G401 (cell line): ENCODE measurements at regions not wholly inside any gene's neighbourhood (a gene's known extent, or its start where the extent isn't known, plus 50 kb on each side); places are given as distances from the start of the nearest gene placed in this dataset.
"Not testable (repeated sequence)": the region's sequence is repeated elsewhere in the genome, so short reads cannot be mapped to it uniquely, and the experiment has no call there.

Experiments used
- DNase-seq: peaks from one replicate; pipeline ENCODE4 v3.0.0-alpha.2; 2015; ENCODE audit warnings: low spot score
- in situ Hi-C: cut with HindIII; loops from 2 replicates; pipeline ENCODE4 v1.10.0; 2016; ENCODE audit warnings: low sequenced_read_pairs, mixed read lengths

DNA sequence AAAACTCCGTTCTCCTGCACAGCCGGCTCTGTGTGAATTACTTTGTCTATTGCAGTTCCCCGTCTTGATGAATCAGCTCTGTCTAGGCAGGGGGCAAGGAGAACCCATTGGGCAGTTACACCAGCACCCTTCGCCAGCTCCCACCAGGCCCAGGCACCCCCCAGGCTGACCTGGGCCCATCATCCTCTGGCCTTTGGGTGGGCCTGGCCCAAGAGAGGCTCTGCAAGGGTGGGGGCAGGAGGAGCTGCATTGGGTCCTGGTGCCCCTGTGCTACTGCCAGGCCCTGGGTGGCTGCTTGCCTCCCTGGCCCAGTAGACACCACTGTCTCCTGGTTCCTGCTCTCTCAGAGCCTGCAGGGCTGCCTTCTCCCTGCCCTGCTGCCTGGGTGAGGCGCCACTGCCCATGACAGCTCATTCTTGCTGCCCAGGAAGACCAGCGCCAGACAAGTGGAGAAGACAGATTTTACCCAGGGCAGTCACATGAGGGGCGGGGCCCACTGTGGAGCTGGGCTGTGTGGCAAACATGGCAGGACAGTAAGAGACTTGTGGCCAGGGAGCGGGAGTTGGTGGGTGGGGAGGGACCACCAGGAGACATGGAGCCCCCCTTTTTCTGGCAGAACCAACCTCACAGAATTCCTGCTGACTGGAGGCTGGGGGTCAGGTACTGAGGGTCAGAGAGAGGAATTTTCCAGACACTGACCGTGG, 67.2 kb downstream of the MRPL36 start:
- in situ Hi-C loops = no loop called here
- DNase-seq = no peak

DNA sequence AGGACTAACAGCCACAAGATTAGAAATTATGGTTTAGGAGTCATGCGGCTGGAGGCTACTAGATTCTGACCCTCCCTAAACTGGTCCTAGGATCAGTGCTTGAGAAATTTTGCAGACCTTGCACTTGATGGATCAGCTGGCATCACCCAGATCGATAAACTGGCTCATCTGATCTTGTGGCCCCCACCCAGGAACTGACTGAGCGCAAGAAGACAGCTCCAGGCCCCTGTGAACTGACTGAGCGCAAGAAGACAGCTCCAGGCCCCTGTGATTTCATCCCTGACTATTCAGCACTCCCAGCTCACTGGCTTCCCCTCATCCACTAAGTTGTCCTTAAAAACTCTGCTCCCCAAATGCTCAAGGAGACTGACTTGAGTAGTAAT, 67.8 kb downstream of the MRPL36 start:
- DNase-seq, in situ Hi-C loops: not testable (repeated sequence)

- DNase-seq = no peak
- in situ Hi-C loops = no loop called here
These were observed 68.5 kb downstream of the MRPL36 start for GRCh38 chr5:1731091-1731639.

DNA sequence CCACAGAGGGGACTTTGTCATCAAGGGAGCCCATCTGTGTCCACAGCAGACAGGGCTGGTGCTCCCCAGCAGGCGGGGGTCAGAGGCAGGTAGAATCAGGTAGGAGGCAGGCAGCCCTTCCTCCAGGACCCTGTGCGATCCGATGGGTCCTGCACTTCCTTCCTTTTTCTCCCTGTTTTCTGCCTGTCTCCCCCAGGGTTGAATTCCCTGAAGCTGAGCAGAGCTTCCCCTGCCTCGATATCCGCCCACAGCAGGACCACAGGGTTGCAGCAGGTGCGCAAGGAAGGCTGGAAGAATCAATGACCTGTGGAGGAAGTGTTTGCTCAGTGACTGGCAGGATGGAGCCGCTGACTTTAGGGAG, 69.2 kb downstream of the MRPL36 start:
- DNase-seq = no peak

GRCh38 chr5:1729641-1730486, 69.8 kb downstream of the MRPL36 start:
- in situ Hi-C loops = no loop called here
- DNase-seq = no peak

More for the DNA sequence above, 69.2 kb downstream of the MRPL36 start:
- in situ Hi-C loops = no loop called here

DNA sequence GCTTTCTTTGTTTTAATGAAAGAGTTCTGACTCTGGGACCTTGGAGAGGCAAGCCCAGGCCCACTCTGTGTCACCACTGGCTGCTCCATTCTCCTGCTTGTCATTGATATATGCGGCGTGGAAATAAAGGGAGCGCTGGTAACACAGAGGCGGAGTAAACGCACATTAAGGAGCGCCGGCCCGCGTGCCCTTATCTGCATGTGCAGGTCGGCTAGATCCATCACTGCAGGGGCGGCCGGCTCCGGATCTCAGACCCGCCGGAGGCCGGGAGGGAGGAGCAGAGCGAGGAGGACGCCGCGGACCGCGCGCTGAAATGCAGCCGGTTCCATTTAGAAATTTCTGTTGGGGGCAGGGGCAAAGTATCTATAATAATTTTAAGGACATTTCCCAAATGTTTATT, 70.8 kb downstream of the MRPL36 start:
- in situ Hi-C loops = no loop called here
- DNase-seq = no peak

DNA sequence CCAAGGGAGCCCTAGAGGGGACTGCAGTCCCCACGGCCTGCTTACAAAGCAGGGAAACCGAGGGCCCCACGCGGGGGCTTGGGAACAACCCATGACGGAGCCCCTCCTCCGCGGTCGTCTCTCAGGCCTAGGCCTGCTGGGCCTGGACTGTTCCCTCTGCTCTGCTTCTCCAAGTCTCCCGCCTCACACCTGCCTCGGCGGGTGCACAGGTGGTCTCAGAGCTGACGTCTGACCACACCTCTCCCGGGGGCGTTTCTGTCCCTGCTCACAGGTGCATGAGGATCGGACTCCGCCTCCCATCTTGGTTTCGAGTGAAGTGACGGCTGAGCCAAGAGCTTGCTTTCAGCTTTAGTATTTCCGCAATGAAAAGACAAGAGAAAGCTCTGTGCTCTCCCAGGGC, 72.1 kb downstream of the MRPL36 start:
- no peak for DNase-seq

DNA sequence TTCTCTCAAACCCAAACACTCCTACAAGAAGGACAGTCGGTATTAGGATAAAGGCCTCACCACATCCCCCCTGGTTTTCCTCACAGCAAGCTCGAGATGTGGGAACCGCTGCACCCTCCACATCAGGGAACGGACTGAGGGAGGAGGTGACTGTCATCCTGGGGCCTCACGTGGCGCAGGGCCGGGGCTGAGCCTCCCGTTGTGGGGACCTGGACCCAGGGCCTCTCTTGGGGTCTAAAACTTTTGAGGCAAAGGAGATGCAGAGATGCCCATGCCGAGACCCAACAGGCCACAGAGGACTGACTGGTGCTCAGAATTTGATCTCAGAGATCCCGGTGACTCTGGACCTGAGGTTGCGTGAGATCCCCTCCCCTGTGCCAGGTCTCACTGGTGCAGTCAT, 72.7 kb downstream of the MRPL36 start:
- in situ Hi-C loops = no loop called here
- DNase-seq = no peak

More for the DNA sequence above, 72.1 kb downstream of the MRPL36 start:
- in situ Hi-C loops = no loop called here

- in situ Hi-C loops = no loop called here
These were observed 73.2 kb downstream of the MRPL36 start for GRCh38 chr5:1726469-1726865.

DNA sequence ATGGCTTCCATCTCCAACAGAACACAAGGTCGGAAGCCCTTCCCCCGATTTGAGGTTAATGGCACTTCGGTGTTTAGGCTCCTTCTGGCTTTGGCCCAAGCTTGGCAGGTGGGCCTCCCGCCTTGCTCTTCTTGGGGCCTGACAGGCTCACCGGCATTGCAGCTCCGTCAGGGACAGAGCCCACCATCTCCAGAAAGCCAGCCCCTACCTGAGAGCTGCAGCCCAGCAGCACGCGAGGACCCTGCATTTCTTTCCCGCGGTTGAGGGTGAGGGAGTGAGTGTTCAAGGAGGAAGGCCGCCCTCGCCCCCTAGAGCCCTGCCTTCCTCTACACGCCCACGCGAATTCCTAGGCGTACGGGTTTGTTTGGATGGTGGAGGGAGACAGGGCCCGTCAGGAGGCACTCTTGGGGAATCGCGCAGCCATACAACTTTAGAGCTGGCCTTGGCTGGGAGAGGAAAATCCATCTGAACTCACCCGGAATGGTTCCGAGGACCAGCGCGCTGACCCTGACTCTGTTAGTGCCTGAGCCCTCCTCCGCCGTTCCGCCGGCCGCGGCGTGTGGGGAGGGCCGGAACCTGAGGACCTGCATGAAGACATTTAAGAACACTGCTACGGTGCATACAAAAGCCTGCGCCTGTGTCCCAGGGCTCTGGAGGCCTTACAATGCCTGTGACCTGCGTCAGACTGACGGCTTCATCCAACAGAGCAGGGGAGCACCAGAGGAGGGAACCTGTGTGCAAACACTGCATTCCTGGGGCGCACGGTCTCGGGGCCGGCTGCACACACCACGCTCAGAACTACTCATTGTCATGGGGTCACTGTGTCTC, 73.8 kb downstream of the MRPL36 start:
- no peak for DNase-seq
- in situ Hi-C loops = no loop called here

More at GRCh38 chr5:1726469-1726865, 73.2 kb downstream of the MRPL36 start:
- no peak for DNase-seq

DNA sequence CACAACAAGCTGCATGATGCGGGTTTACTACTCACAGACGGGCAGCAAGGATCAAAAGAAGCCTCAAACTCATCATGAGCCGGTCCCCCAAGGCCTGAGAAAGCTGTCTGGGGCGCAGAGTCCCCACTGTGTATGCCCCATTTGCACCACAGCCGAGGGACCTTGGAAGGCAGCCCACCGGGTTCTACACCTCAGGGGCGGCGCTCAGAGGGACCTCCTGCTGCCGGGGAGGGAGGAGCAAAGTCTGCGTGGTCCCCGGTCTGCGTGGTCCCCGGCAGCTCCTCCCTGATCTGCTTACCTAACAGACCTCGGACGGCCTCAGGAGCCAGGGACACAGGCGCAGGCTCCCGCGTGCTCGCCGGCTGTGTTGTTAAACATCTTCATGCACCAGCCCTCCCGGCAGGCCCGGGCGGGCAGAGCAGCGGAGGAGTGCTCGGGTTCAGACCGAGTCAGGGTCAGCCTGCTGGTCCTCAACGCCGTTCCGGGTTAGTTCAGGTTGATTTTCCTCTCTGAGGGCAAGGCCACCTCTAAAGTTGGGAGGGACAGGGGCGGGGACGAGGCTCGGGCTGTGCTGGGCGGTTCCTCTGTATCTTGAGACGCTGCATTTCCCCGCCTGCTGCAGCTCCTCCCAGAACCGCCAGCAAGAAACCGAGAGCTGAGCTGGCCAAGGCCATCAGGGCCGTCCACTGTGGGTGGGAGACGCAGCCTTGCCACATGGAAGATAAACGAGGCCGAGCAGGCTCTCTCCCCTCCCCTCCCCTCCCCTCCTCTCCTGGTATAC, 74.6 kb downstream of the MRPL36 start:
- DNase-seq = no peak
- in situ Hi-C loops = no loop called here

DNA sequence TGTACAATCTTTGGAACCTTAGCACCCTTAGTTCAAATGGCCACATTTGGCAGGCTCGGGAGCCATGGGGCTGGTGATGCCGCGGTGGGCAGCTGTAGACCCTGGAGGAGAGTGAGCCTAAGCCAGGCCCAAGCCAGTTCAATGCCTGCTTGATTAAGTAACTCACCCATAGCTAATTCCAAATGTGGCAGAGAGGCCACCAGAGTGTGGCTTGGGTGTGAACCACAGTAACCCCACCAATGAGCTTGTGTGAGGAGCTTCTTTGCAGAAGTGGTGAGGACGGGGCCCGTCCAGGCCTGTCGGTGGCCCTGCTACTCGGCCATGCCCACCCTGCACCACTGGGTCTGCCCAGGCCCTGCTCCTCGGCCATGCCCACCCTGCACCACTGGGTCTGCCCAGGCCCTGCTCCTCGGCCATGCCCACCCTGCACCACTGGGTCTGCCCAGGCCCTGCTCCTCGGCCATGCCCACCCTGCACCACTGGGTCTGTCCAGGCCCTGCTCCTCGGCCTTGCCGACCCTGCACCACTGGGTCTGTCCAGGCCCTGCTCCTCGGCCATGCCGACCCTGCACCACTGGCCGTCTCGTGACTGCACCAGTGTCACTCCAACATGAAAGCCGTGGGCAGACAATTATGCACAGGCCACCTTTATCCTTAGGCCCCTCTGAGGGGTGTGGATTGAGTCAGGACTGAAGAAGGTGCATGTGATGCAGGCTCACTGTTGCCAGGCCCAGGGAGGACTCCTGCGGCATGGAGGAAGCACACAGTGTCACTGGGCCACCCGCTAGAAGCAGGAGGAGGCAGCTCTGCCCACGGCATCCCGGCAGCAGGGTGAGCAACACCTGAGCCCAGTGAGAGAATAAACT, 75.4 kb downstream of the MRPL36 start:
- DNase-seq = no peak
- in situ Hi-C loops = no loop called here

GRCh38 chr5:1723476-1723875, 76.2 kb downstream of the MRPL36 start:
- no peak for DNase-seq
- in situ Hi-C loops = no loop called here

DNA sequence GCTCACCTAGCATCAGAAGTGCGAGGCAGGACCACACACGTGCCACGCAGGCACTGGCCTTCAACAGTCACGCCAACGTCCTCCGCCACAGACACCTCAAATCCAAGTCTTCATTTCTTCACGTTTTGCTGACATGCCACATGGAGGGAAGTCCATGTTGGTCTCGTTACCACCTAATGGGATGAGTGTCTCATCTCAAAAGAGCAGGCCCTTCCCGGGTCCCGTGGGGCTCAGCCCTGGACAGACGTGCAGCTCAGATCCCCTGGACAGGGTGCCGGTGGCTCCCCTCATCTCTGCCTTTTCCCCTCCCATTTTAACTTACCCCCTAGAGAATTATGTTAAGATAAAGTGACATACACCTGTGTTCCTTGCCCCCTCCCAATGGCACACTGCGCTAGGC, 76.8 kb downstream of the MRPL36 start:
- DNase-seq = no peak
- in situ Hi-C loops = no loop called here

DNA sequence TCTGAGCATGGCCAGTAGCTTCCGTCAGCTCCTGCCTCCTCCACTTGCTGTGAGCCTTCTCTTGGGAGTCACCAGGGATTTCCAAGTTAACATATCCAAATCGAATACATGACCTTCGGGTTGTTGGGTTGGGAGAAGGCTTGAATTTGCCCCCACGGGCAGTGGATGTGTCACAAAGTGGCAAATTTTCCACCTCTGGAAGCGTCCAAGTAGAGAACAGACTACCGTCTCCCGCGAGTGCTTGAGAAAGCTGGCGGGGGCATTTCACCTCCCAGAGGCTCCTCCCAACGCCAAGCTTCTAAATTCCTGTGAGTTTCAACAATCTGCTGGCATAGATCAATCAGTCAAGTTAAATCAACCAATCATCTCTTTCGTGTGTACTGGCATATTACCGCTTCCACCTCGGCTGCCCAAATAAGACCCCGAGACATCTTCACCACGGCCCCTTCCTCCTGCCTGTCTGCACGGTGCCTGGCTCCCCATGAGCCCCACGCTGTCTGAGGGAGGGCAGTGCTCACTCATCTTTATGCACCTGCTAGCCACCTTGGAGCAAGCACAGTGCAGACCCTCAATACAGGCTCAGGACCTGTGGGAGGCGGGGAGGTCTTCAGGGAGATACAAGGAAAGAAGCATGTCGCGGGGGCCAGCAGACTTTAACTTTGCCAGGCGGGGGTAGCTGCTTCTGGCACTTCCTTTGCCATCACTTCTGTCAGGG, 79.1 kb downstream of the MRPL36 start:
- no peak for DNase-seq

GRCh38 chr5:1719860-1720259, 79.8 kb downstream of the MRPL36 start:
- in situ Hi-C loops = no loop called here
- no peak for DNase-seq

More for the DNA sequence above, 79.1 kb downstream of the MRPL36 start:
- in situ Hi-C loops = no loop called here

DNA sequence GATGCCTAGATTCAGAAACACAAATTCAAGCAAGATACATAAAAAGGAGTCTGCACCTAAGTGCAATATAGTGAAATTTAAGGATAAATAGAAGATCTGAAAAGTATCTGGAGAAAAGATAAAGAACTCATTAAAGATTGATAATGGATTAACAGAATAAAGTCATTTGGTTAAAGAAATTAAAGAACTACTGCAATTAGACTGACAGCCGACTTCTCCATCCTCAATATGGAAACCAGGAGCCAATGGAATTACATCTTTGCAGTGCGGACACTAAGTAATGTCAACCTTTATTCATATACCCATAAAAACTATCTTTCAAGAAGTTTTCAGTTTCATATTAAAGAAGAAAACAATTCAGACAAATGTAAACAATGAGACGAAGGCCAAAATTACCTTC, 81.0 kb downstream of the MRPL36 start:
- in situ Hi-C loops = no loop called here

More for the DNA sequence above, 81.0 kb downstream of the MRPL36 start:
- no peak for DNase-seq
